ENCODE measurements at regions not wholly inside any gene's neighbourhood (a gene's known extent, or its start where the extent isn't known, plus 50 kb on each side); places are given as distances from the start of the nearest gene placed in this dataset.

GRCh38 chr18:45171679-45172191 lies 443.5 kb upstream of the SLC14A2 start:
- TF ChIP-seq ZNF10 (tag by site-specific recombination; IDR thresholded peaks at IDR 0.05) (no peak), ZNF777 (tag by site-specific recombination; IDR thresholded peaks at IDR 0.05; ENCODE audit: borderline replicate concordance) (no peak), ZNF202 (tag by site-specific recombination; IDR thresholded peaks at IDR 0.05; ENCODE audit: borderline replicate concordance) (no peak), ZIC2 (tag by site-specific recombination; IDR thresholded peaks at IDR 0.05) (no peak), WT1 (tag by site-specific recombination; IDR thresholded peaks at IDR 0.05) (no peak), ZNF169 (tag by site-specific recombination; IDR thresholded peaks at IDR 0.05) (no peak), IKZF3 (tag by site-specific recombination; IDR thresholded peaks at IDR 0.05) (no peak), ZNF692 (tag by site-specific recombination; IDR thresholded peaks at IDR 0.05) (no peak), OSR2 (tag by site-specific recombination; IDR thresholded peaks at IDR 0.05) (no peak), ZNF626 (tag by site-specific recombination; IDR thresholded peaks at IDR 0.05) (no peak)
- Histone ChIP-seq H3K36me3 (ENCODE audit: control insufficient read depth in 2 of 2, insufficient read depth in 1 of 2, low read length in 2 of 2) (no peaks in the 10 kb centered on the region), H3K27ac (ENCODE audit: extremely low read depth, low read depth, low read length) (no peak overlapping the region), H3K4me1 (ENCODE audit: control insufficient read depth, insufficient read depth, low read length) (peaks cover 8% of the 10 kb centered on the region), H3K9me3 (ENCODE audit: control insufficient read depth, insufficient read depth, low read depth, low read length) (no peaks in the 10 kb centered on the region), H3K4me3 (ENCODE audit: low read depth, low read length) (no peak overlapping the region)
- ChIA-PET POLR2A (no interaction called here), CTCF (no interaction called here)

GRCh38 chr18:45173327-45173726 lies 441.9 kb upstream of the SLC14A2 start:
- no peaks in the 10 kb centered on the region for H3K36me3 ChIP-seq (ENCODE audit: control insufficient read depth in 2 of 2, insufficient read depth in 1 of 2, low read length in 2 of 2)
- ChIA-PET POLR2A (no interaction called here), CTCF (no interaction called here)
- no peaks in the 10 kb centered on the region for H3K9me3 ChIP-seq (ENCODE audit: control insufficient read depth, insufficient read depth, low read depth, low read length)
- H3K27ac ChIP-seq (ENCODE audit: extremely low read depth, low read depth, low read length): no peak overlapping the region
- TF ChIP-seq ZNF785 (tag by site-specific recombination; IDR thresholded peaks at IDR 0.05) (no peak), ZNF747 (tag by site-specific recombination; IDR thresholded peaks at IDR 0.05) (no peak), ZNF510 (tag by site-specific recombination; IDR thresholded peaks at IDR 0.05; ENCODE audit: insufficient replicate concordance) (no peak)
- H3K4me1 ChIP-seq (ENCODE audit: control insufficient read depth, insufficient read depth, low read length): no peaks in the 10 kb centered on the region
- no peak overlapping the region for H3K4me3 ChIP-seq (ENCODE audit: low read depth, low read length)

GRCh38 chr18:45173799-45174519 lies 441.3 kb upstream of the SLC14A2 start:
- TF ChIP-seq GLI4 (tag by site-specific recombination; IDR thresholded peaks at IDR 0.05) (no peak), ZNF174 (tag by site-specific recombination; IDR thresholded peaks at IDR 0.05) (no peak), ZNF214 (tag by site-specific recombination; IDR thresholded peaks at IDR 0.05; ENCODE audit: borderline replicate concordance) (no peak), ZNF324 (tag by site-specific recombination; IDR thresholded peaks at IDR 0.05) (no peak)
- Histone ChIP-seq H3K4me1 (ENCODE audit: control insufficient read depth, insufficient read depth, low read length) (no peaks in the 10 kb centered on the region), H3K36me3 (ENCODE audit: control insufficient read depth in 2 of 2, insufficient read depth in 1 of 2, low read length in 2 of 2) (no peaks in the 10 kb centered on the region), H3K9me3 (ENCODE audit: control insufficient read depth, insufficient read depth, low read depth, low read length) (no peaks in the 10 kb centered on the region), H3K4me3 (ENCODE audit: low read depth, low read length) (no peak overlapping the region), H3K27ac (ENCODE audit: extremely low read depth, low read depth, low read length) (no peak overlapping the region)
- ChIA-PET CTCF (no interaction called here), POLR2A (no interaction called here)

- TF ChIP-seq ZNF18 (tag by site-specific recombination; IDR thresholded peaks at IDR 0.05) (no peak), ZNF585B (tag by site-specific recombination; IDR thresholded peaks at IDR 0.05) (no peak), ZNF558 (tag by site-specific recombination; IDR thresholded peaks at IDR 0.05) (no peak), ZNF169 (tag by site-specific recombination; IDR thresholded peaks at IDR 0.05) (no peak), ZBTB20 (tag by site-specific recombination; IDR thresholded peaks at IDR 0.05) (no peak), ZBTB21 (tag by site-specific recombination; IDR thresholded peaks at IDR 0.05) (no peak), ZFP41 (tag by site-specific recombination; IDR thresholded peaks at IDR 0.05; ENCODE audit: borderline replicate concordance) (no peak), ZNF184 (tag by site-specific recombination; IDR thresholded peaks at IDR 0.05) (no peak), KLF10 (tag by site-specific recombination; IDR thresholded peaks at IDR 0.05) (no peak), ZBTB17 (tag by site-specific recombination; IDR thresholded peaks at IDR 0.05) (no peak), ZNF654 (tag by site-specific recombination; IDR thresholded peaks at IDR 0.05; ENCODE audit: low read depth) (no peak), ZNF660 (tag by site-specific recombination; IDR thresholded peaks at IDR 0.05) (no peak)
- Histone ChIP-seq H3K9me3 (ENCODE audit: control insufficient read depth, insufficient read depth, low read depth, low read length) (no peaks in the 10 kb centered on the region), H3K4me3 (ENCODE audit: low read depth, low read length) (no peak overlapping the region), H3K27ac (ENCODE audit: extremely low read depth, low read depth, low read length) (no peak overlapping the region), H3K4me1 (ENCODE audit: control insufficient read depth, insufficient read depth, low read length) (no peaks in the 10 kb centered on the region), H3K36me3 (ENCODE audit: control insufficient read depth in 2 of 2, insufficient read depth in 1 of 2, low read length in 2 of 2) (no peaks in the 10 kb centered on the region)
- ChIA-PET CTCF (interaction anchor here (0.6 kb wide), 1 partner anchor 42 kb away, joined by 3 read pairs; no protein-coding TSS in a partner anchor), POLR2A (no interaction called here)
These were observed 440.6 kb upstream of the SLC14A2 start for GRCh38 chr18:45174629-45175136.

All from HEK293 (cell line).